ENCODE measurements at regions not wholly inside any gene's neighbourhood (a gene's known extent, or its start where the extent isn't known, plus 50 kb on each side); places are given as distances from the start of the nearest gene placed in this dataset.

GRCh38 chr11:27842290-27842689 lies 142.0 kb upstream of the BDNF start:
- ATAC-seq (no peak), FAIRE-seq (no peak), DNase-seq (no peak)
- Histone ChIP-seq H3K4me3 (no peak overlapping the region), H3K9me3 (no peaks in the 10 kb centered on the region), H3K27me3 (no peaks in the 10 kb centered on the region), H3K4me1 (peaks cover 0 to 4% (median 0%) of the 10 kb centered on the region in 3 donors), H3K27ac (no peak overlapping the region), H3K36me3 (no peaks in the 10 kb centered on the region)
- TF ChIP-seq CTCF (IDR thresholded peaks at IDR 0.05) = no peak
- intact Hi-C loops (cut with DNase I) = no loop called here

- no peaks in the 10 kb centered on the region for H3K4me1 ChIP-seq
- FAIRE-seq = no peak
- no peaks in the 10 kb centered on the region for H3K9me3 ChIP-seq
- no peaks in the 10 kb centered on the region for H3K36me3 ChIP-seq
- H3K4me3 ChIP-seq = no peak overlapping the region
- H3K27ac ChIP-seq = no peak overlapping the region
- intact Hi-C loops (cut with DNase I) = no loop called here
- no peaks in the 10 kb centered on the region for H3K27me3 ChIP-seq
- TF ChIP-seq CTCF (IDR thresholded peaks at IDR 0.05) = no peak
- DNase-seq = no peak
- no peak for ATAC-seq
Measured at GRCh38 chr11:27841023-27841422, 140.8 kb upstream of the BDNF start.

GRCh38 chr11:27839226-27839913 lies 139.1 kb upstream of the BDNF start:
- H3K4me3 ChIP-seq = no peak overlapping the region
- no peak for FAIRE-seq

GRCh38 chr11:27838674-27839073 lies 138.4 kb upstream of the BDNF start:
- Histone ChIP-seq H3K27ac (no peak overlapping the region), H3K9me3 (no peaks in the 10 kb centered on the region), H3K27me3 (no peaks in the 10 kb centered on the region), H3K4me1 (no peaks in the 10 kb centered on the region), H3K36me3 (no peaks in the 10 kb centered on the region), H3K4me3 (no peak overlapping the region)
- FAIRE-seq (no peak), DNase-seq (no peak), ATAC-seq (no peak)
- WGBS, 2 donors = 48 to 67% methylated on average over 6 of the region's 6 CpGs
- TF ChIP-seq CTCF (IDR thresholded peaks at IDR 0.05) = no peak
- intact Hi-C loops (cut with DNase I) = no loop called here

More at GRCh38 chr11:27839226-27839913, 139.1 kb upstream of the BDNF start:
- Histone ChIP-seq H3K36me3 (no peaks in the 10 kb centered on the region), H3K27me3 (no peaks in the 10 kb centered on the region), H3K27ac (no peak overlapping the region), H3K4me1 (no peaks in the 10 kb centered on the region), H3K9me3 (no peaks in the 10 kb centered on the region)
- TF ChIP-seq CTCF (IDR thresholded peaks at IDR 0.05) = peak in 3 of 4 donors; percentile 13 to 21 (median 20)
- 7 to 11% methylated on average over 3 of the region's 3 CpGs for WGBS, 2 donors
- ATAC-seq (peak; percentile 46 to 65 (median 58)), DNase-seq (no peak)
- intact Hi-C loops (cut with DNase I) = no loop called here

- no peaks in the 10 kb centered on the region for H3K9me3 ChIP-seq
- FAIRE-seq = no peak
- 51 to 63% methylated on average over 2 of the region's 2 CpGs for WGBS, 2 donors
- no peak for TF ChIP-seq CTCF (IDR thresholded peaks at IDR 0.05)
- H3K36me3 ChIP-seq = no peaks in the 10 kb centered on the region
- no peak for ATAC-seq
- no peak overlapping the region for H3K4me3 ChIP-seq
- DNase-seq = no peak
- intact Hi-C loops (cut with DNase I) = no loop called here
- H3K27me3 ChIP-seq = no peaks in the 10 kb centered on the region
- H3K27ac ChIP-seq = no peak overlapping the region
- no peaks in the 10 kb centered on the region for H3K4me1 ChIP-seq
Measured at GRCh38 chr11:27837895-27838563, 137.8 kb upstream of the BDNF start.
